Panc1 (cell line): ENCODE measurements at regions not wholly inside any gene's neighbourhood (a gene's known extent, or its start where the extent isn't known, plus 50 kb on each side); places are given as distances from the start of the nearest gene placed in this dataset.

Experiments used
- ATAC-seq: fragments of 200-7000 bp; cut with Tn5 transposase; 2 replicates; pipeline ENCODE4 v1.9.1; 2020; ENCODE audit warnings: mild to moderate bottlenecking, moderate library complexity
- BruUV-seq: library from RNA; stranded (reverse); fragments of 400-500 nt; replicated peaks from 2 replicates; lab custom pipeline; 2021; lab: Mats Ljungman, UMichigan
- CTCF ChIA-PET: fragments of 300-600 bp; sonication (Branson Sonifier 250); formaldehyde crosslinking; loops from one replicate; lab custom pipeline; 2022; ENCODE audit warnings: antibody characterized with exemption; lab: Charles Lee
- POLR2A ChIA-PET: fragments of 300-600 bp; sonication (Branson Sonifier 250); formaldehyde crosslinking; loops from one replicate; lab custom pipeline; 2022; ENCODE audit warnings: antibody characterized with exemption; lab: Charles Lee
- DNase-seq: peaks from one replicate; pipeline ENCODE4 v3.0.0-alpha.2; 2010; ENCODE audit warnings: low read depth, low spot score
- H3K27ac ChIP-seq: 2 replicates; pipeline ENCODE4 v1.5.1; 2011; ENCODE audit warnings: mild to moderate bottlenecking, low read length, inconsistent platforms
- H3K27me3 ChIP-seq: fragments of 200-500 bp; sonication (Bioruptor generic); 2 replicates; pipeline ENCODE4 v1.6.0; 2014; ENCODE audit warnings: low read length, inconsistent platforms; ENCODE audit not compliant: control insufficient read depth, insufficient read depth
- H3K36me3 ChIP-seq: fragments of 200-500 bp; sonication (Bioruptor generic); 2 replicates; pipeline ENCODE4 v1.5.1; 2014; ENCODE audit warnings: inconsistent platforms, mild to moderate bottlenecking, low read length, moderate library complexity; ENCODE audit not compliant: control insufficient read depth, insufficient read depth
- H3K4me1 ChIP-seq: 2 replicates; pipeline ENCODE4 v1.5.1; 2011; ENCODE audit warnings: inconsistent platforms, mild to moderate bottlenecking, low read length, moderate library complexity; ENCODE audit not compliant: control insufficient read depth, insufficient read depth
- H3K4me3 ChIP-seq, 2 experiments: 2 replicates each; pipeline ENCODE4 v1.5.1; 2011 to 2012; ENCODE audit warnings: low read depth in 2 of 2, low read length in 2 of 2, mild to moderate bottlenecking in 2 of 2, inconsistent platforms in 1 of 2, moderate library complexity in 1 of 2
- H3K9me3 ChIP-seq: fragments of 200-500 bp; sonication (Bioruptor generic); 2 replicates; pipeline ENCODE4 v1.5.1; 2014; ENCODE audit warnings: low read depth, mild to moderate bottlenecking, inconsistent platforms, low read length, moderate library complexity; ENCODE audit not compliant: control insufficient read depth, insufficient read depth
- CTCF ChIP-seq: fragments of 450-650 bp; IDR thresholded peaks from 2 replicates; pipeline ENCODE4 v1.5.1; 2017; ENCODE audit warnings: mild to moderate bottlenecking
- POLR2AphosphoS5 ChIP-seq: IDR thresholded peaks from 2 replicates; pipeline ENCODE4 v1.6.1; 2012; ENCODE audit warnings: mild to moderate bottlenecking, low read depth, low read length, moderate library complexity
- SIN3A ChIP-seq: IDR thresholded peaks from 2 replicates; pipeline ENCODE4 v1.6.1; 2012; ENCODE audit warnings: low read depth, mild to moderate bottlenecking, low read length, moderate library complexity, borderline replicate concordance; ENCODE audit not compliant: insufficient read depth
- TCF7L2 ChIP-seq: IDR thresholded peaks from 2 replicates; pipeline ENCODE4 v1.6.1; 2011; ENCODE audit warnings: mild to moderate bottlenecking, low read depth, low read length, inconsistent platforms
- in situ Hi-C: cut with HindIII; loops from 2 replicates; pipeline ENCODE4 v1.10.0; 2016; ENCODE audit warnings: low sequenced_read_pairs, low pct_unique_long_range_greater_than_20kb
- intact Hi-C: fragments of 100-400 bp; cut with micrococcal nuclease; formaldehyde crosslinking; loops from one replicate; pipeline ENCODE4 v1.10.0; 2022; ENCODE audit not compliant: unreplicated experiment
- TF ChIP-seq, protein P1 (sequence below), 2 experiments: IDR thresholded peaks; 2 replicates each; pipeline ENCODE4 v1.6.1; 2011 to 2012; ENCODE audit warnings: low read depth in 2 of 2, control low read depth in 1 of 2, low read length in 1 of 2, mild to moderate bottlenecking in 1 of 2, moderate library complexity in 1 of 2; ENCODE audit not compliant: insufficient read depth in 1 of 2

DNA sequence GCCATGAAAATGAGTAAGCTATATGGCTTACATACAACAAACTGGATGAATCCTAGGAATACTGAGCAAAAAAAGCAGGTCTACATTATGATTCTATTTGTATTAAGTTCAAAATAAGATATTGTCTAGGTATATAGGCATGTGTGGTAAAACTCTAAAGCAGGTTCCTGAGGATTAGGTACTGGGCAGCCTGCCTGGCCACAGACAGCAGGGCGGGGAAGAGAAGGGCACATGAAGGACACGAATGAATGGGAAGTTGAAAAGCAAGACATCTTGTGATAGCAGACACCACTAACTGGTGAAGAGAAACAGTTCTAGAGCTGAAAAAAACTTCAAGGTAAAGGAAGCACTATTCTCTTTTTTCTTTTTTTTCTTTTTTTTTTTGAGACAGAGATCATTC is 72.6 kb upstream of the SLC4A11 start:
- no peak for ATAC-seq
- Histone ChIP-seq H3K27ac (no peak overlapping the region), H3K9me3 (no peaks in the 10 kb centered on the region), H3K36me3 (no peaks in the 10 kb centered on the region), H3K27me3 (no peaks in the 10 kb centered on the region), H3K4me3 (no peak overlapping the region), H3K4me1 (no peaks in the 10 kb centered on the region)
- CTCF ChIA-PET = no interaction called here
- in situ Hi-C loops (no loop called here), intact Hi-C loops (loop anchor here (5.0 to 10.0 kb wide), 2 partner anchors 94 to 257 kb away; no protein-coding TSS in a partner anchor)
- POLR2A ChIA-PET = no interaction called here
- no peak for TF ChIP-seq SIN3A
- no peak for TF ChIP-seq CTCF
- no peak for TF ChIP-seq POLR2AphosphoS5
- no peak for TF ChIP-seq TCF7L2
- TF ChIP-seq, protein P1, sequence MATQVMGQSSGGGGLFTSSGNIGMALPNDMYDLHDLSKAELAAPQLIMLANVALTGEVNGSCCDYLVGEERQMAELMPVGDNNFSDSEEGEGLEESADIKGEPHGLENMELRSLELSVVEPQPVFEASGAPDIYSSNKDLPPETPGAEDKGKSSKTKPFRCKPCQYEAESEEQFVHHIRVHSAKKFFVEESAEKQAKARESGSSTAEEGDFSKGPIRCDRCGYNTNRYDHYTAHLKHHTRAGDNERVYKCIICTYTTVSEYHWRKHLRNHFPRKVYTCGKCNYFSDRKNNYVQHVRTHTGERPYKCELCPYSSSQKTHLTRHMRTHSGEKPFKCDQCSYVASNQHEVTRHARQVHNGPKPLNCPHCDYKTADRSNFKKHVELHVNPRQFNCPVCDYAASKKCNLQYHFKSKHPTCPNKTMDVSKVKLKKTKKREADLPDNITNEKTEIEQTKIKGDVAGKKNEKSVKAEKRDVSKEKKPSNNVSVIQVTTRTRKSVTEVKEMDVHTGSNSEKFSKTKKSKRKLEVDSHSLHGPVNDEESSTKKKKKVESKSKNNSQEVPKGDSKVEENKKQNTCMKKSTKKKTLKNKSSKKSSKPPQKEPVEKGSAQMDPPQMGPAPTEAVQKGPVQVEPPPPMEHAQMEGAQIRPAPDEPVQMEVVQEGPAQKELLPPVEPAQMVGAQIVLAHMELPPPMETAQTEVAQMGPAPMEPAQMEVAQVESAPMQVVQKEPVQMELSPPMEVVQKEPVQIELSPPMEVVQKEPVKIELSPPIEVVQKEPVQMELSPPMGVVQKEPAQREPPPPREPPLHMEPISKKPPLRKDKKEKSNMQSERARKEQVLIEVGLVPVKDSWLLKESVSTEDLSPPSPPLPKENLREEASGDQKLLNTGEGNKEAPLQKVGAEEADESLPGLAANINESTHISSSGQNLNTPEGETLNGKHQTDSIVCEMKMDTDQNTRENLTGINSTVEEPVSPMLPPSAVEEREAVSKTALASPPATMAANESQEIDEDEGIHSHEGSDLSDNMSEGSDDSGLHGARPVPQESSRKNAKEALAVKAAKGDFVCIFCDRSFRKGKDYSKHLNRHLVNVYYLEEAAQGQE (IDR thresholded peaks at IDR 0.05; ENCODE audit: insufficient read depth in 1 of 2, low read depth in 2 of 2, low read length in 1 of 2) = no peak
- no peak for DNase-seq
- BruUV-seq = no TSS peak

DNA sequence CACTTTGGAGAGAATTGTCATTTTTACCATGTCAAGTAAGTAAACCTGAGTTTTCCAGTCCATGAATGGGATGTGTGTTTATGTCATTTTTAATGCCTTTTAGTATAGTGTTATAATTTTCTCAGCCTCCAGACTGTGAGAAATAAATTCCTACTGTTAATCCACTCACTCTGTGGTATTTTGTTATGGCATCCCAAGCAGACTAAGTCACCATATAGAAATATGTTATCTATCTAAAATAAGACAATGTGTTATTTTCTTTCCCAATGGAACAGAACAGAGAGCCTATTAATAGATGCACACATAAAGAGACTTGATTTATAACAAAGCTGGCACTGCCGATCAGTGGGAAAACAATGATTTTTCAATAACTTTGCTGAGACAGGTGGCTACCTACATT is 70.2 kb upstream of the SLC4A11 start:
- POLR2A ChIA-PET = interaction anchor here (0.7 kb wide), 1 partner anchor 792 kb away, joined by 4 read pairs; no protein-coding TSS in a partner anchor
- Histone ChIP-seq H3K9me3 (no peaks in the 10 kb centered on the region), H3K4me1 (no peaks in the 10 kb centered on the region), H3K4me3 (no peak overlapping the region), H3K27me3 (no peaks in the 10 kb centered on the region), H3K27ac (no peak overlapping the region), H3K36me3 (no peaks in the 10 kb centered on the region)
- ATAC-seq = no peak
- TF ChIP-seq SIN3A (no peak), POLR2AphosphoS5 (no peak), TCF7L2 (no peak), CTCF (no peak)
- TF ChIP-seq, protein P1 (IDR thresholded peaks at IDR 0.05; ENCODE audit: insufficient read depth in 1 of 2, low read depth in 2 of 2, low read length in 1 of 2) = no peak
- CTCF ChIA-PET = no interaction called here
- BruUV-seq = no TSS peak
- intact Hi-C loops (no loop called here), in situ Hi-C loops (no loop called here)
- no peak for DNase-seq
